ENCODE measurements at regions not wholly inside any gene's neighbourhood (a gene's known extent, or its start where the extent isn't known, plus 50 kb on each side); places are given as distances from the start of the nearest gene placed in this dataset.

GRCh38 chr15:98187549-98187948, 227.0 kb downstream of the ARRDC4 start:
- in situ Hi-C loops (cut with HindIII; ENCODE audit: low sequenced_read_pairs) = no loop called here
- TF ChIP-seq CTCF (IDR thresholded peaks at IDR 0.05; ENCODE audit: low read depth, low read length, missing control alignments) = no peak
- DNase-seq (ENCODE audit: low read depth) = no peak
- no peak overlapping the region for H3K4me3 ChIP-seq (ENCODE audit: low read depth, low read length)

GRCh38 chr15:98190914-98191313, 230.4 kb downstream of the ARRDC4 start:
- no peak for TF ChIP-seq CTCF (IDR thresholded peaks at IDR 0.05; ENCODE audit: low read depth, low read length, missing control alignments)
- no peak for DNase-seq (ENCODE audit: low read depth)
- no peak overlapping the region for H3K4me3 ChIP-seq (ENCODE audit: low read depth, low read length)
- in situ Hi-C loops (cut with HindIII; ENCODE audit: low sequenced_read_pairs) = no loop called here

GRCh38 chr15:98195796-98196195, 235.3 kb downstream of the ARRDC4 start:
- TF ChIP-seq CTCF (IDR thresholded peaks at IDR 0.05; ENCODE audit: low read depth, low read length, missing control alignments) = no peak
- in situ Hi-C loops (cut with HindIII; ENCODE audit: low sequenced_read_pairs) = no loop called here
- DNase-seq (ENCODE audit: low read depth) = no peak
- H3K4me3 ChIP-seq (ENCODE audit: low read depth, low read length) = no peak overlapping the region

- no peak for DNase-seq (ENCODE audit: low read depth)
- in situ Hi-C loops (cut with HindIII; ENCODE audit: low sequenced_read_pairs) = no loop called here
- no peak for TF ChIP-seq CTCF (IDR thresholded peaks at IDR 0.05; ENCODE audit: low read depth, low read length, missing control alignments)
- no peak overlapping the region for H3K4me3 ChIP-seq (ENCODE audit: low read depth, low read length)
Measured at GRCh38 chr15:98196371-98196770, 235.9 kb downstream of the ARRDC4 start.

GRCh38 chr15:98202256-98202655, 241.8 kb downstream of the ARRDC4 start:
- in situ Hi-C loops (cut with HindIII; ENCODE audit: low sequenced_read_pairs) = no loop called here
- no peak for DNase-seq (ENCODE audit: low read depth)
- no peak overlapping the region for H3K4me3 ChIP-seq (ENCODE audit: low read depth, low read length)
- TF ChIP-seq CTCF (IDR thresholded peaks at IDR 0.05; ENCODE audit: low read depth, low read length, missing control alignments) = no peak

- no peak overlapping the region for H3K4me3 ChIP-seq (ENCODE audit: low read depth, low read length)
- DNase-seq (ENCODE audit: low read depth) = no peak
- in situ Hi-C loops (cut with HindIII; ENCODE audit: low sequenced_read_pairs) = no loop called here
- TF ChIP-seq CTCF (IDR thresholded peaks at IDR 0.05; ENCODE audit: low read depth, low read length, missing control alignments) = no peak
Measured at GRCh38 chr15:98203872-98204660, 243.6 kb downstream of the ARRDC4 start.
